Common myeloid progenitor, CD34-positive (primary cell): ENCODE measurements at regions not wholly inside any gene's neighbourhood (a gene's known extent, or its start where the extent isn't known, plus 50 kb on each side); places are given as distances from the start of the nearest gene placed in this dataset.

Experiments used
- CTCF ChIA-PET: fragments of 350-600 bp; sonication (Branson Sonifier 250); formaldehyde crosslinking; loops from one replicate; lab custom pipeline; 2021; ENCODE audit warnings: antibody characterized with exemption; lab: Charles Lee
- POLR2A ChIA-PET: fragments of 350-600 bp; sonication (Branson Sonifier 250); formaldehyde crosslinking; loops from one replicate; lab custom pipeline; 2021; ENCODE audit warnings: antibody characterized with exemption; lab: Charles Lee
- DNase-seq, 3 donors: peaks; one replicate each; pipeline versions ENCODE4 v3.0.0 to v3.0.0-alpha.2; 2013
- H3K27ac ChIP-seq, 2 experiments: 1 replicate in 1 of 2; 2 replicates in 1 of 2; pipeline ENCODE4 v1.7.0; 2013; ENCODE audit warnings: inconsistent platforms in 2 of 2, low read length in 2 of 2, mild to moderate bottlenecking in 2 of 2, low read depth in 1 of 2, moderate library complexity in 1 of 2; ENCODE audit not compliant: severe bottlenecking in 2 of 2, insufficient read depth in 1 of 2, poor library complexity in 1 of 2
- H3K27me3 ChIP-seq, 5 experiments: replicated peaks in 2 of 5; 1 replicate in 3 of 5; 2 replicates in 2 of 5; pipeline versions ENCODE4 v1.6.1 to v1.7.0; 2013; ENCODE audit warnings: low read length in 4 of 5, mild to moderate bottlenecking in 2 of 5, moderate library complexity in 2 of 5, inconsistent platforms in 1 of 5; ENCODE audit not compliant: insufficient read depth in 5 of 5, control insufficient read depth in 4 of 5
- H3K36me3 ChIP-seq, 4 experiments: 1 replicate in 2 of 4; 2 replicates in 2 of 4; pipeline versions ENCODE4 v1.6.1 to v1.7.0; 2013; ENCODE audit warnings: low read length in 3 of 4, control low read depth in 1 of 4, mild to moderate bottlenecking in 1 of 4; ENCODE audit not compliant: control insufficient read depth in 4 of 4, insufficient read depth in 4 of 4
- H3K4me1 ChIP-seq, 4 experiments: 1 replicate in 3 of 4; 2 replicates in 1 of 4; pipeline versions ENCODE4 v1.6.1 to v1.7.1; 2013; ENCODE audit warnings: low read length in 3 of 4, mild to moderate bottlenecking in 3 of 4, control low read depth in 1 of 4, inconsistent platforms in 1 of 4, moderate library complexity in 1 of 4; ENCODE audit not compliant: control insufficient read depth in 4 of 4, insufficient read depth in 4 of 4; ENCODE audit errors: control extremely low read depth in 1 of 4
- H3K4me3 ChIP-seq, 7 experiments: 1 replicate in 4 of 7; 2 replicates in 3 of 7; pipeline versions ENCODE4 v1.5.1 to v1.7.0; 2013; ENCODE audit warnings: mild to moderate bottlenecking in 7 of 7, low read length in 6 of 7, moderate library complexity in 6 of 7, inconsistent platforms in 2 of 7, low read depth in 2 of 7, control low read depth in 1 of 7; ENCODE audit not compliant: insufficient read depth in 4 of 7, control insufficient read depth in 1 of 7; ENCODE audit errors: extremely low read depth in 1 of 7
- H3K9me3 ChIP-seq, 5 experiments: 1 replicate in 4 of 5; 2 replicates in 1 of 5; pipeline versions ENCODE4 v1.6.1 to v1.7.1; 2013; ENCODE audit warnings: low read length in 4 of 5, mild to moderate bottlenecking in 2 of 5, inconsistent platforms in 1 of 5, low read depth in 1 of 5, moderate library complexity in 1 of 5; ENCODE audit not compliant: control insufficient read depth in 4 of 5, insufficient read depth in 2 of 5; ENCODE audit errors: control extremely low read depth in 1 of 5
- WGBS: methylation state at CpG from one replicate; pipeline ENCODE4 v1.1.5; 2013; ENCODE audit not compliant: insufficient coverage; 5-methylcytosine and 5-hydroxymethylcytosine counted together

GRCh38 chrX:116111497-116111896 lies 59.0 kb upstream of the AGTR2 start:
- H3K4me3 ChIP-seq = no peak overlapping the region
- H3K36me3 ChIP-seq = no peaks in the 10 kb centered on the region
- CTCF ChIA-PET = no interaction called here
- no peak overlapping the region for H3K27ac ChIP-seq
- peaks cover 0 to 4% (median 0%) of the 10 kb centered on the region in 5 experiments for H3K9me3 ChIP-seq
- DNase-seq = no peak
- POLR2A ChIA-PET = no interaction called here
- no peaks in the 10 kb centered on the region for H3K4me1 ChIP-seq
- 80% methylated on average over 3 of the region's 3 CpGs for WGBS
- H3K27me3 ChIP-seq = no peaks in the 10 kb centered on the region

- Histone ChIP-seq H3K9me3 (peaks cover 0 to 4% (median 0%) of the 10 kb centered on the region in 5 experiments), H3K4me1 (no peaks in the 10 kb centered on the region), H3K4me3 (no peak overlapping the region), H3K27ac (no peak overlapping the region), H3K27me3 (no peaks in the 10 kb centered on the region), H3K36me3 (no peaks in the 10 kb centered on the region)
- POLR2A ChIA-PET = no interaction called here
- CTCF ChIA-PET = no interaction called here
- DNase-seq = no peak
- no CpG with 5 or more reads among the region's 1 CpG for WGBS
Measured at GRCh38 chrX:116111934-116112595, 58.5 kb upstream of the AGTR2 start.

GRCh38 chrX:116114999-116115398 lies 55.5 kb upstream of the AGTR2 start:
- CTCF ChIA-PET = no interaction called here
- POLR2A ChIA-PET = interaction anchor here (0.6 kb wide), 1 partner anchor 139 kb away, joined by 3 read pairs; no protein-coding TSS in a partner anchor
- no peak overlapping the region for H3K27ac ChIP-seq
- H3K36me3 ChIP-seq = no peaks in the 10 kb centered on the region
- no peak overlapping the region for H3K4me3 ChIP-seq
- no peaks in the 10 kb centered on the region for H3K27me3 ChIP-seq
- H3K9me3 ChIP-seq = peaks cover 0 to 4% (median 0%) of the 10 kb centered on the region in 5 experiments
- no peak for DNase-seq
- no peaks in the 10 kb centered on the region for H3K4me1 ChIP-seq
